CMK (cell line): ENCODE measurements at regions not wholly inside any gene's neighbourhood (a gene's known extent, or its start where the extent isn't known, plus 50 kb on each side); places are given as distances from the start of the nearest gene placed in this dataset.

ENCODE experiments used
- DNase-seq: peaks from one replicate; pipeline ENCODE4 v3.0.0-alpha.2; 2010; ENCODE audit warnings: low read depth

DNA sequence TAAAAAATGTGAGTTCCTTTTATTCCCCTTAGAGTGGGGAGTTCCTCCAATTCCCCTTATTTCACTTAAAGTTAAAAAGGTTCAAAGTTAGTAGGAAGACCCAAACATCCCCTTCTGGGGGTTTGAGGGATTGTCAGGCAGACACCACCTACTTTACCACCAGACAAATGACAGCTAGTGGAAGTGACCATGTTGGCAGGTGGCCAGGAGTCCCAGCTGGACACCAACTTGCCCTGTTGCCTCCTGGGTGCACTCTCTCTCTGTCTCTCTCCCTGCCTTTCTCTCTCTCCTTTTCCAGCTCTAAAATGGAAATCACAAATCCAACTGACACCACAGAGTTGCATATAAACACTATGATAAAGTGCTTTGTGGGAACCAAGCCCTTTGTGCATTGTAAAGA lies 307.7 kb upstream of the TLE4 start:
- no peak for DNase-seq

DNA sequence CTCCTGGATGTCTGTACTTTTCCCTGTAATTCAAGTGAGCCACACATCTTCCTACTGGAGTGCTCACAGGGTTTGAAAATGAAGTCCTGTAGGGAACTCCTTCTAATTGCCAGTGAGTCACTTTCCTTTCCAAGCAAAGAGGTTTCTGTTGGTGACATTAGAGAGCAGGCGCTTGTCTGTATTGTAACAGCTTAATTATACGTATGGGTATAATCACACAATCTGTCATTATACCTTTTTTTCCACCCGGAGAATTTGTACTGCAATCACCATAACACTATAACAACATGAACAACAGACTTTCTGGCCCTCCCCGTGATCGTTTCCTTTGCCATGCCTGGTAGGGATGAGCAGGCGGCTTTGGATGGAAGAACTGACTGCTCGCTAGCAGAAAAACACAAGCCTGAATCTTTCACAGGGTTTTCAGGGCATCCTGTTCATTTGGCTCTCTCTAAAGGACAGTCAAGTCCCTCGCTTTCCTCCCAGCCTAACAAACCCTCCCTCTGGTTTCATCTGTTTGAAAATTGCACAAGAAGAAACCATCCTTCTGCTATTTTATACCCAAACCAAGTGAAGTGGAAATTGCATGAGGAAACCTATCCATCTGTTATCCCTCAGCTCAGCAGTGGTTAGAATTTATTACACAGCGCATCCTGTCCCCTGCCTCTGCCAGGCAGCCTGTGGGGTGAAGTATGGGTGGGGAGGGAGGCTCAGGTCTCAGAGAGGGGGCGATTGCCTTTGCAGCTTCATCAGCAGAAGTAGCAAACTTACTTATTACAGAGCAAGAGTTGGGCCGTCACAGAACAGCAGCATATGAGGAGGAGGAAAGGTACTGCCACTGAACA lies 307.0 kb upstream of the TLE4 start:
- no peak for DNase-seq

DNA sequence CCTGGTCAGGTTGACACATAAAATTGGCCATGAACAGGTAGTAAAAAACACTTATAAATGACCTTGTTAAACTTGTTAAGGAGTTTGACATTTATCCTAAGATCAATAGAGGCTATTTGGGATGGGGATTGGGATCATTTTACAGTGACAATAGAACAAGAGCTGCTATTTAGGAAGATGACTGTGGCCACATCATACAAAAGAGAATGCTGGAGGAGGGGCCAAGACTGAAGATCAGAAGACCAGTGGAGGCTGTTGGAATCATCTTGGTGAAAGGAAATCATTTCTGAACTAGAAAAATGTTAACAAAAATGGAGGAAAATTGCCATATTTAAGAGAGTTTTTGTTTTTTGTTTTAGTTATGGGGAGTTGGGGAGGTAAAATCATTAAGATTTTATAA lies 304.8 kb upstream of the TLE4 start:
- no peak for DNase-seq

DNA sequence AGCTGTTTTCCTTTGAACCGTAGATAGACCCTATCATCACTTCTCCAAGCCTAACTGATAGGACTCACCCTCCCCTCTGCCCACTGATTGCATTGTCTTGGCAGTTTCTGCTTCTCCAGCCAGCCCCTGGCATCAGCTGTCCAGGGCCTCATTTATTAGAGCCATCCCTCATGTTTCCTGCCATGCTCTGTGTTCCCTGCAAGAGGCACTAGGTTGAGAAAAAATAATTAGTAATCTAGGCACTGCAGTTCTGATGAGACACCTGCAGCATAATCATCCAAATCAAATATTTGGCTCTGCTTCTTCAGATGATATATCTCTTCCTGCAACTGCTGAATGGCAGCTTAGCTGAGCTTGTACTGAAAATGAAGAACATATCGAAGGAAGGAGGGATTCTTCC lies 303.0 kb upstream of the TLE4 start:
- no peak for DNase-seq

DNA sequence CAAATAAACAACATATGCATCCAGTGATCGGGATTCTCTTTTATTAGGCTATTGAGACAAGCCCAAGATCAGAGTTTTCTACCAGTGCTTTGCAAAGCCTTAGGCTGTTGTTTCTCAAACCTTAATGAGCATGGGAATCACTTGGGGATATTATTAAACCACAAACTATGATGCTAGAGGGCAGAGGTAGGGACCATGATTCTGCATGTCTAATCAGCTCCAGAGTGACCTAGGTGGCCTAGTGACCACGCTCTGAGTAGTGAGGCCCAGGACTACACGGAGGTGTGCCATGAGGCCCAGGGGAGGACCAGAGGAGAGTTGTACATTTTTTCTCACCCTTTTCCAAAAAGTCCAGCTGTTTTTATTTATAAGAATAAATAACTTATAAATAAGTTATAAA lies 298.5 kb upstream of the TLE4 start:
- no peak for DNase-seq

DNA sequence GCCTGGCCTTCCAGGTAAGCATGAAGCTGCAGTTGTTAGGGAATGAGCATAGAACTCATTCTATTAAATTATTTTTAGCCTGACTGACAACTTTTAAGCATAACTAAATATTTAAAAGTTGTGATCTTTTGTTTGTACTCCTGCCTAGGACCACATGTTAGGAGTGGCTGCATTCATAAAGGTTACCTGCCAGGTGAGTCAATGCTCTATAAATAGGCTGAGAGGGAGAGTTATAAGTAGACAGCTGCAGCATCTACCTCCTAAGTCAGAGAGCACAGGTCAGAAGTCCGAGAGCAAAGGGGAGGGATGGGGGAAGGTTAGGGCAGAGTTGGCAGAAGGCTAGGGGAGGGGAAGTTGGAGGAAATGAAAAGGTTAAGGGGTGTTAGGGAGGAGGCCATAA lies 292.4 kb upstream of the TLE4 start:
- DNase-seq: no peak

DNA sequence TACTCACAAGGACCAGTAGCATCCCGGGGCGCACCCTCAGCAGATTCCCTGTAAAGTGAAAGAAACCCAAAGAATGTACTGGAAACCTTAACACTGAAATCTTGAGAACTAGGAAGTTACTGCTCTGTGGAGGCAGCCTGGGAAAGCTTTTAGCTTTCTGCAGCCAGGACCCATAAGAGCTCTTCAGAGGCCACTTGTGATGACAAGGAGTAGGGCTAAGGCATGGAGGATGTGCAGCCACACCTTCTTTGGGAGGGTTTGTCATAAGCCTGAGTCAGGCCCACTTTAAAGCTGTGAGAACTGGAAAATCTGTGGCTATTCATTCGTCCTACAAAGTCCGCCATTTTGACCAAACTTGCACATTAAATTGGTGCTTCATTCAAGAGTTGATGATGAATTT lies 291.1 kb upstream of the TLE4 start:
- no peak for DNase-seq

DNA sequence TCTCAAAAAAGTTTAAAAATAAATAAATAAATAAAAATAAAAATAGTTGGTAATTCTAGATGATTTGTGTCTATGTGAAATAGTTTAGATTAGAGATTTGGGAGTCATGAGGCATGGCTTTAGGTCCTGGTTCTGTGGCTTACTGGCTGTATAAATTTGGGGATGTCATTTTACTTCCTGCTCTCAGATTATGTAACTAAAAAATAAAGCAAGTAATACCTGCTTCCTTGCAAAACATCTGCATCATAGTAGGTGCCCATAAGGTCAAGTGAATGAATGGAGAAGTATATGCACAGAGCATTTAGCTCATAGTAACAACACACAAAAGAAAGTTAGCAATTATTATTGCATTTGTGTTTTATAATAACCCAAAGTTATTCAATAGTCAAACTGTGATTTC lies 287.7 kb upstream of the TLE4 start:
- no peak for DNase-seq

DNA sequence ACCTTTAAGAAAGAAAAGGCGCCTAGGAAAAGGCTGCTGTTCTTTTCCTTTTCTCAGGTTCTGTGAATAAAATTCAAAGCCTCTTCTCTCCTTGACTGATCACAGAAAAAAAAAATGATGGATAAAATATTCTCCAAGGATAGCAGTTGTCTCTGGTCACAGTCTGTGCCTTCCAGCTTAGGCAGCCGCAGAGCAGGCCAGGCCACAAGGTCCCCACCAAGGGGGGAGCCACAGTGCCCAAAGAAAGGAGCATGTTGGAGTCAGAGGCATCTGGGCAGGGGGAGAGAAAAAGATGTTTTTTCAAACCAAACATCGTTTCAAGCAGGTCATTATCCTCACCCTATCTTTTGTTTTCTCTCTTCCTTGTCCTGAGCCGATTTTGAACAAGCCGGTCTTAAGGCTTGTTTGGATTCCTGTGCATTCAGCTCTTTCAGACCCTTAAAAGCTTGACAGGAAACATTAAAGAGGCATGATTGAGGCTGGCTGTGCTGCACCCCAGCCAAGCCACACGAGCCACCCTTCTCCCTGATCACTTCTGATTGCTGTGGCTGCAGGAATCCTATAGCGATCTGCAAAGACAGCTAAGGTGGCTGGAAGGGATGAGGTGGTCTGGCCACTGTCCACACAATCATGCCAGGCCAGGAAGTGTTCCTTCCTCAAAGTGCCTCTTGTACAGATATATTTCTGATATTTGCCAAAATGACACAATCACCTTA lies 284.6 kb upstream of the TLE4 start:
- DNase-seq: no peak

DNA sequence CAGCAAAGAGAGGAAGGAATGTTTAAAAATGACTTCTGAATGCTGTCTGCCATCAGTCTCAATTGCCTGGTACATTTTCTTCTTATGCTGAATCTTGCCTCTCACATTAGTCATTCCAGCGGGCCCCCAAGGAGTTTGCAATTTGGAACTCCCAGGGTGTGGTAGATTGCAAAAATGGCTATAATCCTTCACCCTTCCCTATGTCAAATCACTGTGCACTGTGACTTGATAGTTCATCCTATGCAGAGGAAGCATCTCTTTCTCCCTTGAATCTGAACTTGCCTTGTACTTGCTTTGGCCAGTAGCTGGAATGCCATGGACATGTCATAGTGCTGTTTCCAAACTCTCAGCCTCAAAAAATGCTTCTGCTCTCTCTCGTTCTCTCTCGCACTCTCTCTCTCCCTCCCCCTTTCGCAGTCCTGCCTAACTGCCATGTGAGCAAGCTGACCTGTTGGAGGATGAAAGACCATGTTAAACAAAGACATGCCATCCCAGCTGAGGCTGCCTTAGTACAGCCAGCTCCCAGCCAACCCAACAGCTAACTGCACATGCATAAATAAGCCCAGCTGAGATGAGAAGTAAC lies 284.0 kb upstream of the TLE4 start:
- DNase-seq: no peak

DNA sequence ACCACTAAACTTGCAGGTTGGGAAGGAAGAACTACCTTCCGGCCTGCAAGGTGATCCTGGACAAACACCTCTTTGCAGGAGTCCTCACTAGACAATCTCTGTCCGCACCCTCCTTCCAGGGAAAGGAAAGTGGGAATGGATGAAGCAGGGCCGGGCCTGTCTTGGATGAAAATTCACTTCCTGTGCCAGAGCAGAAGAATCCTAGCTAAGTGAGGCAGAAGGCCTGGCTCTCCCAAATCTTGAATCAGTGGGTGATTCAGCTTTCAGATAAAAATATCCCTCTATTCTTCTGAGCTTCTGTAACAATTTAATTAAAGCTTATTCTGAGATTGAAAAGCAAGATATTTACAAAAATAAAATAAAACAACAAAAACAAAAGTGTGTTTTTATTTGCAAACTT lies 281.9 kb upstream of the TLE4 start:
- no peak for DNase-seq

DNA sequence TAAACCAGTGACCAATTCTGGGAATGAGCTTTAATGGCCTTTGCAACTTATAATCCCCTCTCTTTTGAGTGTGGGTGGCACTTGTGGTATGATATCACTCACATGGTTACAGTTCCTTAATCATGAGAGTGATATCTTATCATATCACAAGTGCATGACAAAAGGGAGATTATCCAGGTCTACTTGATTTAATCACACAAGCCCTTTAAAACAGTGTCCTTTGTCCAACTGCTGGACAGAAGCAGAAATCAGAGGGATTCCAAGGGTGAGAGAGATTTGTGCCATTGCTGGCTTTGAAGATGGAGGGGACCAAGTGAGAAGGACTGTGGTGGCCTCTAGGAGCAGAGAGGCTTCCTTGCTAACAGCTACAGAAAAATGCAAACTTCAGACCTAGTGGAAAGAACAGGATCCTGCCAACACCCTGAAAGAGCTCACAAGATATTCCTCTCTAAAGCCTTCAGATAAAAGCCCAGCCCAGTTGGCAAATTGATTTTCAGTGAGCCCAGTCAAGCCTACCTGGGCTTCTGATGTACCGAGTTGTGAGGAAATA lies 279.0 kb upstream of the TLE4 start:
- DNase-seq: no peak

DNA sequence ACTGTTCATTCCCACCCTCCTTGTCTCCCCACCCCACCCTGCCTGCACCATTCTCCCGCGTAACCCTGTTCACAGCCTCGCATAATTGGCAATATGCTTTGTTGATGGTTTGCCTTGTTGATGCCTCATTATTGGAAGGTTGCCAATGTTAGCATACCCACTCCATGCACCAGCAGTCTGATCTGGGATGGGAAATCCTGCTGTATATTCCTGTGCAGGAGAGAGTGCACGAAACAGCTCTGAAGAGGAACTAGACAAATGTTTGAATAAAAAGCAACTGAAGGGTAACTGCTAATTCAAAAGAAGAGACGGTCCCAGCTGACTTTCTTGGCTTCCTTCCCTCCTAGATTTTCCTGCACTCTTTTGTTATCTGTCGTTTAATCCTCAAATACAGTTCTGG lies 271.7 kb upstream of the TLE4 start:
- DNase-seq: no peak

DNA sequence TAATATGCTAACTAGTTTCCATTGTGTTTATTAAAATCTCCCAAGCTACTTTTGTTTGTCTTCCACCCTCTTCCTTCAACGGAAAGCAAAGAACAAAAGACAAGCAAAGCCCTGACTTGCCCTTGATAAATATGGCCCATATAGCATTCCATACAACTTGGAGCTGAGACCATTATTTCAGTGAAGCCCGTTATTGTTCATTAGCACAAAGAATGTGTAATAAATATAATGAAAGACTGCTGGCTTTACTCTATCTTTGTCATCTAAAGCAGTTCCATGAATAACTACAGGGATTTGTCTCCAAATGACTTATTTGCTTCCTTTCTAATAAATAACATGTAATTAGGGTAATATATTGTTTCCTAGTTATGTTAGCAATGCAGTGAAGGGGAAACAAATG lies 270.7 kb upstream of the TLE4 start:
- no peak for DNase-seq

DNA sequence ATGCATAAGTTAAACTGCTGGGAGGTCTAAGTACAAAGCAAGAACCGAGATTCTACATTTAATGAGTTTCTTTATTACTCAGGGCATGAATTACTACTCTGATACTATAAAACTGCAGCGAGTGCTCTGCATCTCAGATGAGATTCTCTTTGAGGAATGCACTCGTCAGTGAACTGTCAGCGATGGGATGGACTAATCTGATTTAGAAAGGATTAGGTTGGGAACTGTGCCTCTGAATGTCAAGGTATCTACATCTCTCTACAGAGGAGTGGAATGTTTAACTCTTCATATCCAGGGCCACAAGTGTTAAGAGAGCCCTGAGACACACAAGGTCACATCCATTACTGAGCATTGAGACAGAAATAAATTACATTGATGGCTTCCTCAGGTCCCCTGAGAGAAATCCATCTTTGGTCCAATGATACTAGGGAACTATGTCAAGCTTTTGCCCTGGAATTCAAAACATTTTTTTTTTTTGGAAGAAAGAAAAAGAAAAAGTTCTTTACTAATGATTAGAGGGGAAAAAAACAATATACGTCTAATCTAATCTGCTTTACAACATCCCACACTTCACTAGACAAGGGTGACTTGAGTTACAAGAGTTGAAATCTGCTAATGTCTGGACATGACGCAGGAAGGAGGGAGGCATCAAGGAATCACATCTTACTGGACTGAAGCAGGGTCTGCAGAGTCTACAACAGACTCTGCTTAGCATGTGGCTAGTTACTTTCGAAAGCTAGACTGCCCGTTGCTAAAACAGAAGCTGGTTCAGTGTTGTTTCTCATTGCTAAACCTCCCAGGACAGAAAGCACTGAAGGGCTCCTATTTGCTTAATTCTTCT lies 270.0 kb upstream of the TLE4 start:
- no peak for DNase-seq

DNA sequence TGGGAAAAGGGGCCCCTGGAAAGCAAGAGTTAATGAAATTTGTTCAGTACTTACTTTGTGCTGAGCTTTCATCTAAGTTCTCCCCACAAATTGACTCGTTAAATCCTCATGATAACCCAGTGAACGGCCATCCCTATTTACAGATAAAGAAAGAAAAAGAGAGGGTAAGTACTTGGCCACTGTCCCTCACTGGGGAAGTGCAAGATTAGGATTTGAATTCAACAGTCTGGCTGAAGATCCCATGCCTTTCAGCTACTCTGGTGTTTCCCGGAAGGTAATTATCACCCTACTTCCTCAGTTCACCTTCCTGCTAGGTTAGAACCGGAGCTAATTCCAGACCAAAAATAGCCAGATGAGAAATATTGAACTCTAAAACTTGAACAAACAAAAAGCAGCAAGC lies 269.2 kb upstream of the TLE4 start:
- DNase-seq: no peak

DNA sequence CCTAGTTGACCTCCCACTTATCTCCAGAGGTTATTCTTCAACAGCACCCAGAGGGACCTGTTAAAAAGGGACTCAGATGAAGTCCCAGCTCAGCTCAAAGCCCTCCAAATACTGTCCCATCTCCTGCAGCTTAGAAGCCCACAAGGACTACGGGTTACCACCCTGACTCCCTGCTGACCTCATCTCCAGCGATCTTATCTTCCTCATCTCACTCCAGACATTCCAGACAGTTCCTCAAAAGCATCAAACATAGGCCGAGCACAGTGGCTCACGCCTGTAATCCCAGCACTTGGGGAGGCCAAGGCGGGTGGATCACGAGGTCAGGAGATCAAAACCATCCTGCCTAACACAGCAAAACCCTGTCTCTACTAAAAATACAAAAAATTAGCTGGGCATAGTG lies 263.8 kb upstream of the TLE4 start:
- no peak for DNase-seq

DNA sequence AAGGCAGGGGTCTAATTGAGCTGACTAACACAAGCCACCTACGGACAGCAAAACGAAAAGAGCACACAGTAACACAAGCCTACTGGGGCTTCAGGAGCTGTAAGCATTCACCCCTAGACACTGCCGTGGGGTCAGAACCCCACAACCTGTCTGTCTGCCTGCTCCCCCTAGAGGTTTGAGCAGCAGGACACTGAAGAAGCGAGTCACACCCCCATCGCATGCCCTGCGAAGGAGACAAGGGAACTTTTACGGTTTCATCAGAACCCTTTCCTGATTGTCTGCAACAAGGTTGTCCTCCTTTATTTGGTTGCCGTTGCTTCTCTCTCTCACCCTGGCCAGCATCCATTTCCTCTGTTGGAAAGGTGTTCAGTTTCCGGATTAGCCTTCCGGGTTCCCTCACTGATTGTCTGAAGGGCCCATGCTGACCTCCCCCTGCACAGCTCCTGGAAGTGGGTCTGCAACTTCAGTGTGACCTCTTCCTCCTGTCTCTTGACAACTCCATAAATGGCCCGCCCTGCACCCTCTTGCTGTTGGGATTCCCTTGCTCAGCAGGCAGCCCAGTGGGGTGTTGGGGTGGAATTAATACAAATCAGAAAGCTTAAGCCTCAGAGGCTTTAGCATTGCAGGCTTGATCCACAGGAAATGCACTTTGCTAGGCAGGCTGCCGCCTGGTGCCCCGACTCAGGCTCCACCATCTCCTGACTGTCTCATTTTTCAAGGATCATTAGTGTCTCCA lies 258.9 kb upstream of the TLE4 start:
- no peak for DNase-seq

DNA sequence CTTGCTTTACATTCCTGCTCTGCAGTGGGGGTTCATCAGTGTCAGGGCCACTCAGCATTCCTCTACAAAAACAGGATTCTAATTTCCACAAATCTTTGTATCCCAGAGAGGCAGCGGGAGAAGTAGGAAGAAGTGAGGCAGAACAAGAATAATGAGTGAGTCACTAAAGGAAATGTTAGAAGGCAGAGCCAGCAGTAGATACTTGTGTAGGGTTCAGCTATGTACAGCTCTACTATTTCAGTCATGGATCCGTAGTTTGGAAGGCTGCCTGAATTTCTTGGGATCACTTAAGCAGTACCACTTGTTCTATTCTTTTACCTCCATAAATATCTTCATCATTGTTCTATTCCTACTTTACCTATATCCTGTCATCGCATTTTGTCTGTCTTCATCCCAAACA lies 246.3 kb upstream of the TLE4 start:
- no peak for DNase-seq

DNA sequence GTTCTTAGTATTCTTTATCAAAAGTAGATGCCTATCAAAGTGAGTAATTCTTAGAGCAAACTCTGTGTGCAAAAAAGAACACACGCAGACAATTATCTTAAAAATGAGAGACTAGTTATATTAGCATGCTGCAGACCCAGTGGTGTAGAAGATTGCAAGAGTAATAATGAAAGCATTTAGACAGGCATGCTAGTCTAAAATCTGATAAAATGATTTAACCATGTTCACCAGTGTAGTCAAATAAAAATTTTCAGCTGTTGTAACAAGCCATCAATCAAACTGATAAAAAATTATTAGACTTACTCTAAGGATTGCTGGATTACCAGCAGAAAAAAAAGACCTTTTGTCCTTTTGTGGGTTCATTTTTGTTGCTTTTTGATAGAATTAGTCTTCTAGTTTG lies 241.9 kb upstream of the TLE4 start:
- no peak for DNase-seq

DNA sequence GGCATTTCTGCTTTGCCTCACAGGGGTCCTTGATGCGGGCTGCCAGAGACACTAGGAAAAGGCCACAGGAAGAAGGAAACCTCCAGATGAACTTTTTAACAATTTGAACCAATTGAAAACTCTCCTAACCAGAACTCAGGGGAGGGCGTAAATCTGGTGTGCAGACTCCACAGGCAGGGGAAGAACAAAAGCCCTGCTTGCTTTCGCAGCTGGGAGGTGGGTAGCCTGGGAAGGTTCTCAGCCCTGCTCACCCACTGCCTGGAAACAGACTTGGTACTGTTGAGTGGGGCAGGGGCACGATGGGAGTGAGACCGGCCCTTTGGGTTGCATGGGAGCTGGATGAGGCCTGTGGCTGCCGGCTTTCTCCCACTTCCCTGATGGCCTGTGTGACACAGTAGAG lies 237.8 kb upstream of the TLE4 start:
- no peak for DNase-seq

DNA sequence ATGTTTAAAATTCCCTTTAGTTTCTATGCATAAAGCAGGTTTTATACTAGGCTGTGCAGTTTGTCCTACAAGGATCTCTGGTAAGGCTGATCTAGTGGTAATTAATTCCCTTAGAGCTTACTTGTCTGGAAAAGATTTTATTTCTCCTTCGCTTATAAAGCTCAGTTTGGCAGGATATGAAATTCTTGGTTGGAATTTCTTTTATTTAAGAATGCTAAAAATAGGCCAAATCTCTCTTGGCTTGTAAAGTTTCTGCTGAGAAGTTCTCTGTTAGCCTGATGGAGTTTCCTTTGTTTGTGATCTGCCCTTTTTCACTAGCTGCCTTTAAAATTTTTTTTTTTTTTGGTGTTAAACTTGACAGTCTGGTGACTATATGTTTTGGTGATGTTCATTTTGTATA lies 237.1 kb upstream of the TLE4 start:
- no peak for DNase-seq
